HG02571 (cell line): ENCODE measurements at regions not wholly inside any gene's neighbourhood (a gene's known extent, or its start where the extent isn't known, plus 50 kb on each side); places are given as distances from the start of the nearest gene placed in this dataset.
"Not testable (repeated sequence)": the region's sequence is repeated elsewhere in the genome, so short reads cannot be mapped to it uniquely, and the experiment has no call there.

Experiments
- ATAC-seq: cut with Tn5 transposase; IDR thresholded peaks from one replicate; pipeline ENCODE4 v1.9.1; 2021; ENCODE audit warnings: mild to moderate bottlenecking, moderate library complexity; ENCODE audit not compliant: unreplicated experiment

- no peak for ATAC-seq
Observed at GRCh38 chr6:88458662-88459061, 292.5 kb upstream of the CNR1 start.

GRCh38 chr6:88456221-88456859 is 290.2 kb upstream of the CNR1 start:
- ATAC-seq: no peak

DNA sequence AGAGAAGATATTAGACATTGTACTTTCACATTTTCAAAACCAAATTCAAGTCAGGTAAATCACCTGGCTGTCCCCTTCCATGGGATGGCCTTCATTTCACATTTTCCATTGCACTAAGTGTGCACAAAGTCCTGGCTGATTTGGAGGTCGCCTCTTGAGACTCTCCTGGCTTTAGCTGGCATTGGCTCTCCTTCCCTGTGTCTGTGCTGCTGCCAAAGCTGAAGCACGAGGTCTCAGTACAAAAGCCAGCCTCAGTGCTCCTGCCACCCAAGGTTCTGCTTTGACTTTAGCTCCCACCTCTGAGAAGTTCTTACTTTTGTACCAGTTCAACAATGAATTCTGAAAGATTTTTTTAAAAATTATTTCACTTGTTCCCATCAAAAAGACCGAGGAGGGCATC is 289.2 kb upstream of the CNR1 start:
- no peak for ATAC-seq

DNA sequence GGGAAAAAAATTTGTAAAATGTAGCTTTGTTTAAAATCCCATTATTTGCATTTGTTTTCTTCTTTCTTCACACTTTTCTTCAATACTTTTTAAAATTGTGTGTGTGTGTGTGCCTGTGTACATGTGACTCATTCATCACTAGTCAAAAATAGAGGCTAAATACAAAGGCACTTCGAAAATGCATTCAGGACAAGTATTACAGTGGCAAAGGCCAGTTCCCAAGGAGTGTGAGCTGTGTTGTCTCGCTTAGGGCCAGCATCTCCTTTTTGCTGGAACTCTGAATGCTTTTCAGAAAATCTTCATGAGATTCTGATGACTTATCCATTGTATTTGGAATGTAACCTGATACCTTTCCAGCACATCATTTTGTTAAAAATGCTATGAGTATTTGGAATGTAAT is 288.5 kb upstream of the CNR1 start:
- no peak for ATAC-seq

DNA sequence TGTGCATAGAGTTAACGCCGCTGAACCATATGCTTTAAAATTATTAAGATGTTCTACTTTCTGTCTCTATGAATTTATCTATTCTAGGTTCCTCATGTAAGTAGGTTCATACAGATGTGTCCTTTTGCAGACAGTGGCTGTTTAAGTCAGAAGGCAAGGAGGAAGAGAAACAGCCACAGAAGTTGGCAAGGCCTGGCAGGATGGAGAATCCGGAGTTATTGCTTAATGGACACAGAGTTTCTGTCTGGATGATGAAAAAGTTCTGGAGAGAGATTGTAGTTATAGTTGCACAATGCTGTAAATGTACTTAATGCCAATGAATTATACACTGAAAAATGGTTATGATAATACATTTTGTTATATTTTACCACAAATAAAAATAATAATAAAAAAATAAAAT is 283.6 kb upstream of the CNR1 start:
- no peak for ATAC-seq

DNA sequence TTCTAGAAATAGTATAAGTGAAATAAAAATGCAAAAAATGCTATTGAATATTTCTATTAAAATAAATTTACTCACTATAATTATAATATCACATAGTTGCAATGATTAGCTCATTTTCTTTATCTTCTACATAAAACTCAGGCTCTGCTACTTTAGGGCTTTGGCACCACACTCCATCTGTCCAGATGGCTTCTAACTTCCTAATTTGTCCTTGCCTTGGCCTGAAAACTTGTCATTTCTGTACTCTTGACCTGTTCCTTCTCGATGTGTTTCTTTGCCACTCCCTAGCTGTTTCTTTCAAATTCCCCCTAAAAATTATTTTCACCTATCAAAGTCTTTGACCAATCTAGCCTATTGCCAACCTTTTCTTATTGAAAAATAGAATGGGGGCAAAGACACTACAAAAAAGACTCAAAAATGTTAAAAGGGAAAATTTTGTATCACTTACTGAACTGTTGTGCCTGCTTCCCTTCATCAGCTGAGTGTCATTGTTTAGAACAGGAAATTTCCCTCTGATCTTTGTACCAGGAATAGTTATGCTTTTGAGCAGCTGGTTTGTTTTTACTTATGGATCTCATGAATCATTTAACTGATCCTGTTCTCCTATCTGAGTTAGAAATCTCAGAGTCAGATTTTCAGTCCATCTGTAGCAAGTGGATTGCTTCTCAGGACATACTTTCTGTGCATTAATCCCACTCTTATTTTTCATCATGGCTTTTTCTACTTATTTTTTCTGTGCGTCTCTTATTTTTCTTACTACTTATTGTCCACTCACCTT is 279.2 kb upstream of the CNR1 start:
- ATAC-seq: no peak

GRCh38 chr6:88443554-88443953 is 277.4 kb upstream of the CNR1 start:
- no peak for ATAC-seq

DNA sequence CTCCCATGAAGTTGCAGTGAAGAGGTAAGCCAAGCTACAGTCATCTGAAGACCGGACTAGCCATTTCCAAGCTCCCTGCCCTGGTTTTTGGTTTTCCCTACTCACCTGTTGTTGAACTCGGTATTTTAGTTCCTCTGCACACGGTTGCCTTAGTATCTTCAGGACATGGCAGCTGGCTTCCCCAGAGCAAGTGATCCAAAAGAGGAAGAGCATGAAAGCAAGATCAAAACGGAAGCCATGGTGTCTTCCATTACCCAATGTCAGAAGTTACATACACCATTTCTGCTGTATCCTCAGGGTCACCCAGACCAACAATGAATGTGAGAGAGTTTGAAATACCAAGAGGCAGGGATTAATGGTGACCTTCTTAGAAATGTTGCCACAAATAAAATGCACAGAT is 276.6 kb upstream of the CNR1 start:
- ATAC-seq: no peak

DNA sequence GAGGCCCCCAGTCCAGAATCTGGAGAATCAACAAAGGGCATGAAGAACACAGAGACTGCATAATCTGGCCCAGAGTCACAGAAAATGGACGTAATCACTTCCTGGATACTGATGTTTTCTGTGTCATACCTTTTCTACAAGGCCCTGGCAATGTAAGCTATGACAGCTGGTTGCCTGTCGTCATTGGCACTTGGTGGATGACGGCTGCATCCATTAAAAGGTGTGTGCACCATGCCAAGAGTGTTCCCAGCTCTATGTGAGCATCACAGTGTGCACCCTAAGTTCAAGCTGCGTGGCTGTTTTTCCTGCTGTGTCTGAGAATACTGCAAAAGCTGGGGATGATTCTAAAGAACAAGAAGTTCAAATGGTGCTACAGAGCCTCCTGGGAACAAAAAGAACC is 275.2 kb upstream of the CNR1 start:
- no peak for ATAC-seq

DNA sequence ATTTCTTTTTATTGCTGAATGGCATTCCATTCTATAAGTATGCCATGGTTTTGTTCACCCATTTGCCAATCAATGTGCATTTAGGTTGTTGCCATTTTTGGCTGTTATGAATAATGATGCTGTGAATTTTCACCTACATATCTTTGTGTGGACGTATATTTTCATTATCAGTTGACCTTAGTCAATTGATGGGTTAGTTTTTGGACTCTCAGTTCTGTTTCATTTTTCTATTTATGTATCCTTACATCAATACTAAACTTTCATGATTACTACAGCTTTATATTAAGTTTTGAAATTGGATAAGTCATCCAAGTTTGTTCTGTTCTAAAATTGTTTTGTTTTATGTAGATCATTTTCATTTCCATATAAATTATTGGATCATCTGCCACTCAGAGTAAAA is 261.9 kb upstream of the CNR1 start:
- no peak for ATAC-seq

DNA sequence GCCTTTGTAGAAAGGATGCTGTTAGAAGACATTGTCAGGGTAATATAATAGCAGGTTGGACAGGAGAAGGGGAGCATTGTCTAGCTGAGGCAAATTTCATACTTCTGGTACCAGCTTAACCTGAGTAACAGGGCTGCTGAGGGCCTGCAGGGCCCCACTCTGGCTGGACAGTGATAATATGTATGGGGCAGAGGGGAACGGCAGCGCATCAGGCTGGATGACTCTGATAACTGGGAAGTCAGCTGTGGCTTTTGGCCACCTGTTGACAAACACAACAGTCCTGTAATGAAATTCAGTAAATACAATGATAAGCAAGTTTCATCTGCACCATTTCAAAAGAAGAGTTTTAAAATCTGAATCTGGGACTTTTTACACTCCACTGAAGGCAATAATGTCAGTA is 259.9 kb upstream of the CNR1 start:
- no peak for ATAC-seq

DNA sequence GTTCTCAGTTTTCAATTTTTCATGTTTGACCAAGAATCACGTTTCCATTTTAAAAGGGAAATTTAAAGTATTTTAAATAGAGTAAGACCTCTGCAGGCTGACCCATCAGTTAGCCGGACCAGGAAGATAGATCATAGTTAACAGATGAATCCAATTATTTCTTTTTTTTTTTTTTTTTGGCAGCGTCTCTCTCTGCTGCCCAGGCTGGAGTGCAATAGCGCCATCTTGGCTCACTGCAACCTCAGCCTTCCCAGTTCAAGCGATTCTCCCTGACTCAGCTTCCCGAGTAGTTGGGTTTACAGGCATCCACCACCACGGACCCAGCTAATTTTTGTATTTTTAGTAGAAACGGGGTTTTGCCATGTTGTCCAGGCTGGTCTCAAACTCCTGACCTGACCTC is 256.7 kb upstream of the CNR1 start:
- no peak for ATAC-seq

- ATAC-seq: not testable (repeated sequence)
Observed at GRCh38 chr6:88420967-88421488, 254.9 kb upstream of the CNR1 start.

GRCh38 chr6:88418921-88419810 is 253.0 kb upstream of the CNR1 start:
- not testable (repeated sequence) for ATAC-seq

GRCh38 chr6:88417361-88417760 is 251.2 kb upstream of the CNR1 start:
- ATAC-seq: not testable (repeated sequence)

DNA sequence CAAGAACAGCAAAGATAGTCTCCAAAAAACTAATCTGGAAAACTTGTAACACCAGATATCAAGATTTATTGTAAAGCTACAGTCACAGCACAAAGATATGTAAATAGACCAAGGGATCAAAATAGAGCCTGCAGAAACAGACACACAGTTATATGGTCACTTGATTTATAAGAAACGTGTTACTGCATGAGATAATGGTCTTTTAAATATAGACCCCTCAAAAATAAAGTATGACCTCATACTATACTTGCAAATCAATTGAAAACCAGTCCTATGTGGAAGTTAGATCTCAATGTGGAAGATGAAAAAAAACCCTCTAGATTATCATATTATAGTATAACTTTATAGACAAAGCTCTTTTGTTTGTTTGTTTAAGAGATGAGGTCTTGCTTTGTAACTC is 247.3 kb upstream of the CNR1 start:
- no peak for ATAC-seq

DNA sequence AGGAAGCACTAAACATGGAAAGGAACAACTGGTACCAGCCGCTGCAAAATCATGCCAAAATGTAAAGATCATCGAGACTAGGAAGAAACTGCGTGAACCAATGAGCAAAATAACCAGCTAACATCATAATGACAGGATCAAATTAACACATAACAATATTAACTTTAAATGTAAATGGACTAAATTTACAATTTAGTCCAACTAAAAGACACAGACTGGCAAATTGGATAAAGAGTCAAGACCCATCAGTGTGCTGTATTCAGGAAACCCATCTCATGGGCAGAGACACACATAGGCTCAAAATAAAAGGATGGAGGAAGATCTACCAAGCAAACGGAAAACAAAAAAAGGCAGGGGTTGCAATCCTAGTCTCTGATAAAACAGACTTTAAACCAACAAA is 242.2 kb upstream of the CNR1 start:
- not testable (repeated sequence) for ATAC-seq

- ATAC-seq: not testable (repeated sequence)
Observed at GRCh38 chr6:88406674-88407073, 240.5 kb upstream of the CNR1 start.

DNA sequence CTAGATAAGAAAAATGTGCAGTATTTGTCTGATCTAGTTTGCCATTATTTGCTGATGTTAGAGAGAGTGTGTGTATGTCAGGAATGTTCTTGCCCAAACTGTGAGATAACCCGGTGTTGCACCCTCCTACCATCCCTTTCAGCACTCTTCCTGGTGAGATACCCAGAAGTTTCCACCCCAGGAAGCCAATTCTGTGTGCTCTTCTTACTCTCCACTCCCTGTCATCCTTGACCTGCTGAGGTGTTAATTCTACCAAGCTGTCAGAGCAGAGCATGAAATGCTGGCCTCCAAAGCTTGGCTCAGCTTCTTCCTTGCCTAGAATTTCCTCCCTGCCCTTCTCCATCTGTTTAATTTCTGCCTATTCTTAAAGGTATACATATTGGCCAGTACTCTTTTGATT is 237.3 kb upstream of the CNR1 start:
- ATAC-seq: no peak

DNA sequence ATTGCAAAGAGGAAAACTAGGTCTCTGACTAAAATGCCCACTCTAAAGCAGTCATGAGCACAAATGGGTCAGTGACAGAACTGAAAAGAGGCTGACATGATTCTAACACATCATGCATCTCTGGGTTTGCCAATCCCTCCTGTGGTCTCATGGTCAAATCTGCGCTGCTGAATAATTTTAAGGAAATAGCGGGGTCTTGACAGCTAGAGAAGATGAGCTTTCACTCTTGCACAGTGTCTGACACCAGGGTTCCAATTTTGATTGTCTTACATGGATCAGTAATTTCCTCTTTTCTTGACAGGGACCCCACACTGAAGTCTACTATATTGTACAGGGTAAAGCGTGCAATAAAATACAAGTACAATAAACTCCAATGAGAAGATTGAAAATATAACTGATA is 236.8 kb upstream of the CNR1 start:
- no peak for ATAC-seq

- not testable (repeated sequence) for ATAC-seq
Observed at GRCh38 chr6:88390998-88391397, 224.9 kb upstream of the CNR1 start.
